ENCODE measurements at regions not wholly inside any gene's neighbourhood (a gene's known extent, or its start where the extent isn't known, plus 50 kb on each side); places are given as distances from the start of the nearest gene placed in this dataset.

GRCh38 chr1:29901624-29902325 is 665.5 kb downstream of the PTPRU start:
- no peak overlapping the region for H3K4me3 ChIP-seq (ENCODE audit: low read depth, low read length)
- no peaks in the 10 kb centered on the region for H3K36me3 ChIP-seq (ENCODE audit: control insufficient read depth, insufficient read depth, low read length)
- DNase-seq (ENCODE audit: low read depth) = no peak
- H3K27me3 ChIP-seq (ENCODE audit: control insufficient read depth, insufficient read depth, low read length) = peaks cover 10% of the 10 kb centered on the region
- no peak for TF ChIP-seq CTCF (IDR thresholded peaks at IDR 0.05; ENCODE audit: insufficient read depth, low read length, poor library complexity, severe bottlenecking)

GRCh38 chr1:29900712-29901111 is 664.4 kb downstream of the PTPRU start:
- H3K27me3 ChIP-seq (ENCODE audit: control insufficient read depth, insufficient read depth, low read length) = peaks cover 12% of the 10 kb centered on the region
- DNase-seq (ENCODE audit: low read depth) = no peak
- H3K4me3 ChIP-seq (ENCODE audit: low read depth, low read length) = no peak overlapping the region
- no peak for TF ChIP-seq CTCF (IDR thresholded peaks at IDR 0.05; ENCODE audit: insufficient read depth, low read length, poor library complexity, severe bottlenecking)
- H3K36me3 ChIP-seq (ENCODE audit: control insufficient read depth, insufficient read depth, low read length) = no peaks in the 10 kb centered on the region

- Histone ChIP-seq H3K27me3 (ENCODE audit: control insufficient read depth, insufficient read depth, low read length) (peaks cover 17% of the 10 kb centered on the region), H3K4me3 (ENCODE audit: low read depth, low read length) (no peak overlapping the region), H3K36me3 (ENCODE audit: control insufficient read depth, insufficient read depth, low read length) (no peaks in the 10 kb centered on the region)
- no peak for DNase-seq (ENCODE audit: low read depth)
- no peak for TF ChIP-seq CTCF (IDR thresholded peaks at IDR 0.05; ENCODE audit: insufficient read depth, low read length, poor library complexity, severe bottlenecking)
Measured at GRCh38 chr1:29900104-29900679, 663.9 kb downstream of the PTPRU start.

GRCh38 chr1:29896791-29897714 is 660.7 kb downstream of the PTPRU start:
- no peaks in the 10 kb centered on the region for H3K36me3 ChIP-seq (ENCODE audit: control insufficient read depth, insufficient read depth, low read length)
- peaks cover 26% of the 10 kb centered on the region for H3K27me3 ChIP-seq (ENCODE audit: control insufficient read depth, insufficient read depth, low read length)
- no peak for TF ChIP-seq CTCF (IDR thresholded peaks at IDR 0.05; ENCODE audit: insufficient read depth, low read length, poor library complexity, severe bottlenecking)
- H3K4me3 ChIP-seq (ENCODE audit: low read depth, low read length) = no peak overlapping the region
- DNase-seq (ENCODE audit: low read depth) = no peak

- H3K36me3 ChIP-seq (ENCODE audit: control insufficient read depth, insufficient read depth, low read length) = no peaks in the 10 kb centered on the region
- H3K27me3 ChIP-seq (ENCODE audit: control insufficient read depth, insufficient read depth, low read length) = peaks cover 26% of the 10 kb centered on the region
- H3K4me3 ChIP-seq (ENCODE audit: low read depth, low read length) = no peak overlapping the region
- no peak for DNase-seq (ENCODE audit: low read depth)
- TF ChIP-seq CTCF (IDR thresholded peaks at IDR 0.05; ENCODE audit: insufficient read depth, low read length, poor library complexity, severe bottlenecking) = no peak
Measured at GRCh38 chr1:29896300-29896699, 660.0 kb downstream of the PTPRU start.

Measured in kidney epithelial cell (primary cell).